Activated CD4-positive, alpha-beta memory T cell treated with anti-CD3 and anti-CD28 coated beads, Interleukin-2, amount 10 ng/mL, durations not matched to agents 7 days and 5 days (primary cell): ENCODE measurements at regions not wholly inside any gene's neighbourhood (a gene's known extent, or its start where the extent isn't known, plus 50 kb on each side); places are given as distances from the start of the nearest gene placed in this dataset.
"Not testable (repeated sequence)": the region's sequence is repeated elsewhere in the genome, so short reads cannot be mapped to it uniquely, and the experiment has no call there.

Source experiments
- CTCF ChIA-PET: fragments of 350-600 bp; sonication (Branson Sonifier 250); formaldehyde crosslinking; loops from one replicate; lab custom pipeline; 2021; ENCODE audit warnings: antibody characterized with exemption, inconsistent platforms; lab: Charles Lee
- POLR2A ChIA-PET: fragments of 350-600 bp; sonication (Branson Sonifier 250); formaldehyde crosslinking; loops from one replicate; lab custom pipeline; 2021; ENCODE audit warnings: antibody characterized with exemption; lab: Charles Lee
- DNase-seq: peaks from one replicate; pipeline ENCODE4 v3.0.0-alpha.2; 2020
- H3K27ac Mint-ChIP-seq: one replicate; pipeline ENCODE4 v1.8.0; 2021; ENCODE audit warnings: mild to moderate bottlenecking, mixed read lengths
- H3K27me3 Mint-ChIP-seq: one replicate; pipeline ENCODE4 v1.8.0; 2021; ENCODE audit warnings: mixed read lengths
- H3K36me3 Mint-ChIP-seq: one replicate; pipeline ENCODE4 v1.8.0; 2021; ENCODE audit warnings: low read depth, mixed read lengths
- H3K4me1 Mint-ChIP-seq: one replicate; pipeline ENCODE4 v1.8.0; 2021; ENCODE audit warnings: mixed read lengths
- H3K4me3 Mint-ChIP-seq: one replicate; pipeline ENCODE4 v1.8.0; 2021; ENCODE audit warnings: mild to moderate bottlenecking, mixed read lengths
- H3K9me3 Mint-ChIP-seq: one replicate; pipeline ENCODE4 v1.8.0; 2021; ENCODE audit warnings: mixed read lengths

DNA sequence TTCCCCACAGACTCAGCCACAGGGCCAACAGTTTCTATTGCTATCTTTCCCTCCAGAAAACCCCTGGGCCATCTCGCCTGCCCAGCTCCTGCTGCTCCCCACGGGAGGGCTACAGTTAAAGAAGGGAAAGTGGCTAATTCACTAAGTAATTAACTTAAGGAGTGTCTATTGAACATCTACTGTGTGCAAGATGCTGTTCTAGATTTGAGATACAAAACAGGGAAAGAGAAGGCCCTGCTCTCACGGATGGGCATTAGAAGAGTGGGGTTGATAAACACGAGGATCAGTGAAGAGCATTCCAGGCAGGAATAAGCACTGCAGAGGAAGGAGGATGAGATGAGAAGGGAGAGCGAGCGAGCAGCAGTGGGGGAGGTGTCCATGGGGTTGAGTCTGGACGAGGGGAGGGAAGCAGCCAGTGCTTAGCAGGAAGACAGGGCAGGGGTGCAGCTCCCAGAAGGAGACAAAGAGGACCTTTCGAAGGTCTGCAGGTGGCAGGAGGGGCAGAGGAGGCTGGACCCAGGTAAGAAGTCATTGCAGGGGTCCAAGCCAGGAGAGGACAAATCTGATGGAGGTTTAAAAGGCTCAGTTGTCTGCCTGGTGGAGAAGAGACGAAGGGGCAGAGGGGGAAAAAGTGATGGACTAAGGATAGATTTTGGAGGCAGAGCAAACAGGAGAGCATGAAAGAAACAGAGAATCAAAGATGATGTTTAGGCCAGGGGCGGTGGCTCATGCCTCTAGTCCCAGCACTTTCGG lies 64.7 kb downstream of the KLF15 start:
- ChIA-PET POLR2A (no interaction called here), CTCF (no interaction called here)
- Mint-ChIP-seq H3K9me3 (no peaks in the 10 kb centered on the region), H3K27me3 (peaks cover 28% of the 10 kb centered on the region), H3K4me3 (no peak overlapping the region), H3K36me3 (no peaks in the 10 kb centered on the region), H3K4me1 (no peaks in the 10 kb centered on the region), H3K27ac (no peak overlapping the region)
- DNase-seq: no peak

DNA sequence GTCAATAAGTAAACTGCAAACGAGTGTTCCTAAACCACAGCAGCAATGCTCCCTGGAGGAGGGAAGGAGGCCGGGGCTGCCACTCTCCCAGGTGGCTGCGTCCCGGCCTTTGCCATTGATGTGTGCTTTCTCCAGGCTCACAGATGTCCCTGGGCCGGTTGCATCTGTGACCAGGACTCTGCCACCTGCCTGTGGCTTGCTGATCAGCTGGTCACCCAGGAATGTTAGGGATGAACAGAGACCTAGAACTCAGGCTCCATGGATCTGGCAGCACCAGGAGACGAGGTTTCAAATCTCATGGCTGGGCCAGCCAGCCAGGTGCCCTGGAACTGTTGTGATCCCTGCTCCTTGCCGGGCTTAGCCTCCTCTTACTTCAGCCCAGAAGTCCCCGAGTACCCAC lies 65.7 kb downstream of the KLF15 start:
- no peaks in the 10 kb centered on the region for H3K36me3 Mint-ChIP-seq
- no peaks in the 10 kb centered on the region for H3K9me3 Mint-ChIP-seq
- ChIA-PET POLR2A (no interaction called here), CTCF (no interaction called here)
- no peak overlapping the region for H3K27ac Mint-ChIP-seq
- no peak overlapping the region for H3K4me3 Mint-ChIP-seq
- H3K27me3 Mint-ChIP-seq: peaks cover 30% of the 10 kb centered on the region
- H3K4me1 Mint-ChIP-seq: no peaks in the 10 kb centered on the region
- no peak for DNase-seq

DNA sequence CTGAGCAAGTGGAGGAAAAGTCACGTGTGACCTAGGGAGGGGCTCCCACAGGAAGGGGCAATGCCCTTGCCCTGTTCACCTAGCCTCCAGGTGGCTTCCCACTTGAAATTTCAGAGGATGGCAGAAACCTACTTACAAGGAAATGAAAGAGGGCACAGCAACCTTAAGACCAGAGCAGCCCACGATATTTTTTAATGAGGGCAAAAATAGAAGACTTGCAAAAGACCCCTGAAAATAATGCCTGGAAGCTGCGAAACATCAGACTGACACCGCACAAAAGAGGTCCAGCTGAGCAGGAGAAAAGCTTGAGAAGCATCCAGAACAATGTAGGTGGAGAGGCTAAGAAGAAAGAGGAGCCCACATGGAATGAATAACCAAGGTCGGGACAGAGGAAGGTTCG lies 66.1 kb downstream of the KLF15 start:
- DNase-seq: no peak
- no peak overlapping the region for H3K27ac Mint-ChIP-seq
- ChIA-PET CTCF (no interaction called here), POLR2A (no interaction called here)
- H3K9me3 Mint-ChIP-seq: no peaks in the 10 kb centered on the region
- no peak overlapping the region for H3K4me3 Mint-ChIP-seq
- peaks cover 33% of the 10 kb centered on the region for H3K27me3 Mint-ChIP-seq
- no peaks in the 10 kb centered on the region for H3K4me1 Mint-ChIP-seq
- no peaks in the 10 kb centered on the region for H3K36me3 Mint-ChIP-seq

DNA sequence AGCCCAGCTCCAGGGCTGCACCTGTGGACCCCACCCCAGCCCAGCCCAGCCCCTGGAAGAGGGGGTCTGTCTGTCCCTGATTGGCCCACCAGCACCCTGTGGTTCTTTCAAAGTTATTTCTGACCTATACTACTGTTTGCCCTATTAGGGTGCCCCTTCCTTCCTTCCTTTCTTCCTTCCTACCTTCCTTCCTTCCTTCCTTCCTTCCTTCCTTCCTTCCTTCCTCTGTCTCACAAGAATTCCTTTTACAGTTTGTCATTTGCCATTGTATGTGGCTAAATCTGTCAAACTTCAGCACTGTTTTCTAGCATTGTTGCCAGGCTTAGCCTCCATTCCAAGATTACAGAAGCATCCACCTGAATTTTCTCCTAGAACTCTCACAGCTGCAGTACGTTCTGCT lies 66.9 kb downstream of the KLF15 start:
- POLR2A ChIA-PET: no interaction called here
- DNase-seq: no peak
- Mint-ChIP-seq H3K27me3 (peaks cover 36% of the 10 kb centered on the region), H3K36me3 (no peaks in the 10 kb centered on the region), H3K9me3 (no peaks in the 10 kb centered on the region), H3K27ac (no peak overlapping the region), H3K4me1 (no peaks in the 10 kb centered on the region), H3K4me3 (no peak overlapping the region)
- CTCF ChIA-PET: no interaction called here

DNA sequence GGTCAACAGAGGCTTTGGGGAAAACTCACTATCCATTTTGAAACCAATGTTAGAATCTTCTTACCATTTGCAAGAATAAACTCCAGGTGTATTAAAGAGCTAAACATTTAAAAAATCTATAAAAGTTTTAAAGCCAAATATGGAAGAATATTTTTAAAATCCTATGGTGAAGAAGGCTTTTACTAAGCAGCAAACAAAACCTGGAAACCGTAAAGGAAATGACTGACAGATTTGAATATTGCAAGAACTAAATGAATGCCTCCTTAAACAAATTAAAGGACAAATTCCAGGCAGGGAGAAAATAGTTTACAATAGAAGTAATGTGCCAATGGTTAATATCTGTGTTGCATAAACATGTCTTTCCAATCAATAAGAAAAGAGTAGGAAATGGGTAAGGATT lies 68.1 kb downstream of the KLF15 start:
- Mint-ChIP-seq H3K9me3 (no peaks in the 10 kb centered on the region), H3K4me3 (no peak overlapping the region), H3K36me3 (no peaks in the 10 kb centered on the region), H3K27me3 (peaks cover 38% of the 10 kb centered on the region), H3K4me1 (no peaks in the 10 kb centered on the region), H3K27ac (no peak overlapping the region)
- no peak for DNase-seq
- ChIA-PET CTCF (no interaction called here), POLR2A (no interaction called here)

DNA sequence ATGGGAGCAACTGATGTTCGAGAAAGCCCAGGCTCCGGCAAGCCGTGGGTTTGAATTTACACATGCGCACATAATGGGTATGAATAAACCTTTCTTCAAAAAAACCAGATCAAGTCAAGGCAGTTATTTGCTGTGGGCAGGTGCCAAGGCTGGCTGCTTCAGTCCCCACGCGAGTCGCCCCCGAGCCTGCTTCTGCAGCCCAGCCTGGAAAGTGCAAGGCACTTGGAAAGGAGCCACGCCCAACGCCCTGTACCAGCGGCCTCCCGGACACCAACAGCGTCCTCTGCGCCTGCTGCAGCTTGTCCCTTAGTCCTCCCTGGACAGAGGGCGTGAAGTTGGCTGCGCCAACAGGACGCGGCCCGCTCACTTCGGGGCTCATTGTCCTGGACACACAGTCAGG lies 68.9 kb downstream of the KLF15 start:
- H3K27me3 Mint-ChIP-seq: peaks cover 38% of the 10 kb centered on the region
- no peaks in the 10 kb centered on the region for H3K36me3 Mint-ChIP-seq
- CTCF ChIA-PET: no interaction called here
- DNase-seq: no peak
- no peaks in the 10 kb centered on the region for H3K9me3 Mint-ChIP-seq
- POLR2A ChIA-PET: no interaction called here
- H3K27ac Mint-ChIP-seq: no peak overlapping the region
- H3K4me1 Mint-ChIP-seq: no peaks in the 10 kb centered on the region
- no peak overlapping the region for H3K4me3 Mint-ChIP-seq

DNA sequence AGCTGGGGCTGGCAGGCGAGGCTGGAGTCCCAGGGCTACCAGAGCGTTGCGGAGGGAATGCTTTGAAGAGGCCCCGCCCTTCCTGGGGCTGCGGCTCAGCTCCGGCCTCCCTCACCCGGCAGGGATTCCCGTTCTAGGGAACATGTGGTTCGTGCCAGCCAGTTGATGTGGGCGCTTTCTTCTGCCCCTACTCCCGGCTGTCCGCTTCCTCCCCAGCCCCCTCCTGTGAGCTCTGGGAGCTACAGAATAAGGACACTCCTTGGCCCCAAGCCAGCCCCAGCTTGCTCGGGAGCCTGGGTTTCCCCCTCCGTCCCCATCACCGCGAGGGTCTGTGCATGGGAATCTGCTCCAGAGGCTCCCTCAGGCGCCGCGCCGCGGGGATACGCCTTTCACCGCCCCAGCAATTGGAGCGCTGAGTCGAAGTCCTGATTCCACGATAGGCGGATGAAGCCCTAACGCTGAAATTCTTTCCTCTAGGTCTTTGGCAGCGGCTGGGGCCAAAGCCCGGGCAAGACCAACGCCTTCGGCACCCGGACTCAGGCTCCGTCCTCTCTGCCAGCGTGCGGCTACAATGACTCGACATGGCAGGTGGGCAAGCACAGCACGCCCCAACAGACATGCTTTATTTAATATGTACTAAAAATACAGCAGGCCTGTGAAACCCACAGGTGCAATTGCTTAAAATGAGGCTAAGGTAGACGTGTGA lies 69.5 kb downstream of the KLF15 start:
- DNase-seq: no peak
- Mint-ChIP-seq H3K27ac (no peak overlapping the region), H3K36me3 (no peaks in the 10 kb centered on the region), H3K4me1 (no peaks in the 10 kb centered on the region), H3K27me3 (peaks cover 40% of the 10 kb centered on the region), H3K9me3 (no peaks in the 10 kb centered on the region), H3K4me3 (no peak overlapping the region)
- ChIA-PET POLR2A (no interaction called here), CTCF (interaction anchor here (0.5 kb wide), 1 partner anchor 12 kb away, joined by 3 read pairs; no protein-coding TSS in a partner anchor)

DNA sequence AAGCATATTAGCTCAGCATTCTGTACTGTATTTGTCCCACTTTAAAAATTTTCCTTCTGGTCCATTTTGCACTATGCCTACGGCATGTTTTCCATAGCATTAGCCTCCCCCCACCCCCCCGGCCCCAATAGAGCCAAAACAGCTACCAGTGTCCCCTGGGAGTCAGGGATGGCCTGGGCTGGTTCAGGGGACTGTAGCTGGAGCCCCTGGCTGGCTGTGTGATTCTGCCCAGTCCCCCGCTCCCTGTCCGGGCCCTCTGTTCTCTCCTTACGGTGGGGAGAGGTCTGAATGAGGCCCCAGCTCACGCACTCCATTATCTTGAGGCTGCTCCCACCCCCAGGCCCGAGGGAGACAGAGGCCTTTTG lies 70.1 kb downstream of the KLF15 start:
- H3K9me3 Mint-ChIP-seq: no peaks in the 10 kb centered on the region
- H3K27ac Mint-ChIP-seq: no peak overlapping the region
- peaks cover 41% of the 10 kb centered on the region for H3K27me3 Mint-ChIP-seq
- ChIA-PET CTCF (interaction anchor here (0.5 kb wide), 1 partner anchor 12 kb away, joined by 3 read pairs; no protein-coding TSS in a partner anchor), POLR2A (no interaction called here)
- DNase-seq: no peak
- H3K36me3 Mint-ChIP-seq: no peaks in the 10 kb centered on the region
- H3K4me1 Mint-ChIP-seq: no peaks in the 10 kb centered on the region
- no peak overlapping the region for H3K4me3 Mint-ChIP-seq

DNA sequence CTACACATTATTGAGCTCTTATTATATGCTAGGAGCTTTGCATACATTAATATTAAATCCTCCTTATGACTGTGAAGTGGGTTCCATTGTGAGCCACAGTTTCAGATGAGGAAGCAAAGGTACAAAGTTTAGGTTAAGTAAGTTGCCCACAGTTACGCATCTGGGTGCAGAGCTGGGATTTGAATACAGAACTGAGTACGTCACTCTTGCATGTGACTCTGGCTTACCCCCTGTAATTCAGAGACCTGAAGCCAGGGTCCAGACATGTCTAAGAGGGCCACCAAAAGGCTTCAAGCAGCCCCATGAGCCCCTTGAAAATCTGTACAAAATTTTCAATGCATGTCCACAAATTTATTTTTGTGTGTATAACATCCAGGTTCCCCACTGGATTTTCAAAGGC lies 71.8 kb downstream of the KLF15 start:
- DNase-seq: no peak
- POLR2A ChIA-PET: no interaction called here
- Mint-ChIP-seq H3K4me3 (no peak overlapping the region), H3K36me3 (no peaks in the 10 kb centered on the region), H3K27me3 (peaks cover 45% of the 10 kb centered on the region), H3K4me1 (no peaks in the 10 kb centered on the region), H3K27ac (no peak overlapping the region), H3K9me3 (no peaks in the 10 kb centered on the region)
- CTCF ChIA-PET: no interaction called here

DNA sequence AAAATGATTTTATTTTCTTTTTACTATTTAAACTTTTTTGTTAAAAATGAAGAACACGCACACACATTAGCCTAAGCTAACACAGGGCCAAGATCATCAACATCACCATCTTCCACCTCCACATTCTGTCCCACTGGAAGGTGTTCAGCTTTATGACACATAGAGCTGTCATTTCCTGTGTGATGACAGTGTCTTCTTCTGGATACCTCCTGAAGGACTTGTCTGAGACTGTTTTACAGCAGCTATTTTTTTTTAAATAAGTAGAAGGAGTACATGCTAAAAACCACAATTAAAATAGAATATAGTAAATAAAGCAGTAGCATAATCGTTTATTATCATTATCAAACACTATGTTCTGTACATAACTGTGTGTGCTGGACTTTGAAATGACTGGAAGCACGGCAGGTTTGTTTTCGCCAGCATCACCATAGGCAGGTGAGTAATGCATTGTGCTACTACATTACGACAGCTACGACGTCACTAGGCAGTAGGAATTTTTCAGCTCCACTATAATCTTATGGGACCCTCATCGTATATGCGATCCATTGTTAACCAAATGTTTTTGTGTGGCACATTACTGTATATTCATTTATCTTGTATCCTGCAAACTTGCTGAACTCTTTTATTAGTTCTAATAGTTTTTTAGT lies 72.8 kb downstream of the KLF15 start:
- CTCF ChIA-PET: no interaction called here
- Mint-ChIP-seq H3K27me3 (peaks cover 42% of the 10 kb centered on the region), H3K27ac (no peak overlapping the region)

DNA sequence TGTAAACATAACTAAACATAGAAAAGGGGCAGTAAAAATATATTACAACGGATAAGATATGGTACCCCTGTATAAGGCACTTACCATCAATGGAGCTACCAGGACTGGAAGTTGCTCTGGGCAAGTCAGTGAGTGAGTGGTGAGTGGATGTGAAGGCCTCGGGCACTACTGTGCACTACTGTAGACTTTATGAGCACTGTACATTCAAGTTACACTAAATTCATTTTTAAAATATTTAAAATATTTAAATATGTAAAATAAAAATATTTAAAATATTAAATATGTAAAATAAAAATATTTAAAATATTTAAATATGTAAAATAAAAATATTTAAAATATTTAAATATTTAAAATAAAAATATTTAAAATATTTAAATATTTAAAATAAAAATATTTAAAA lies 73.6 kb downstream of the KLF15 start:
- POLR2A ChIA-PET, H3K36me3 Mint-ChIP-seq, CTCF ChIA-PET, DNase-seq, H3K4me3 Mint-ChIP-seq, H3K27ac Mint-ChIP-seq, H3K4me1 Mint-ChIP-seq, H3K9me3 Mint-ChIP-seq: not testable (repeated sequence)
- H3K27me3 Mint-ChIP-seq: peaks cover 39% of the 10 kb centered on the region

More for the DNA sequence above, 72.8 kb downstream of the KLF15 start:
- H3K36me3 Mint-ChIP-seq: no peaks in the 10 kb centered on the region
- no peaks in the 10 kb centered on the region for H3K4me1 Mint-ChIP-seq
- POLR2A ChIA-PET: no interaction called here
- no peak overlapping the region for H3K4me3 Mint-ChIP-seq
- DNase-seq: no peak
- no peaks in the 10 kb centered on the region for H3K9me3 Mint-ChIP-seq

DNA sequence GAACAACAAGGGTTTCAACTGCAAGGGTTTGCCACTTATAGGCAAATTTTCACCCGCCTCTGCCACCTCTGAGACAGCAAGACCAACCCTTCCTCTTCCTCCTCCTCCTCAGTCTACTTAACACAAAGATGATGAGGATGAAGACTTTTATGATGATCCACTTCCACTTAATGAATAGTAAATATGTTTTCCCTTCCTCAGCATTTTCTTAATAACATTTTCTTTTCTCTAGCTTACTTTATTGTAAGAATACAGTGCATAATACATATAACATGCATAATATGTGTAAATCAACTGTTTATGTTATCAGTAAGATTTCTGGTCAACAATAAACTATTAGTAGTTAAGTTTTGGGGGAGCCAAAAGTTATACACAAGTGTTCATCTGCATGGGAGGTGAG lies 77.4 kb downstream of the KLF15 start:
- CTCF ChIA-PET: no interaction called here
- Mint-ChIP-seq H3K4me1 (no peaks in the 10 kb centered on the region), H3K9me3 (no peaks in the 10 kb centered on the region), H3K4me3 (no peak overlapping the region), H3K27ac (no peak overlapping the region), H3K27me3 (peaks cover 20% of the 10 kb centered on the region), H3K36me3 (no peaks in the 10 kb centered on the region)
- no peak for DNase-seq
- POLR2A ChIA-PET: no interaction called here

DNA sequence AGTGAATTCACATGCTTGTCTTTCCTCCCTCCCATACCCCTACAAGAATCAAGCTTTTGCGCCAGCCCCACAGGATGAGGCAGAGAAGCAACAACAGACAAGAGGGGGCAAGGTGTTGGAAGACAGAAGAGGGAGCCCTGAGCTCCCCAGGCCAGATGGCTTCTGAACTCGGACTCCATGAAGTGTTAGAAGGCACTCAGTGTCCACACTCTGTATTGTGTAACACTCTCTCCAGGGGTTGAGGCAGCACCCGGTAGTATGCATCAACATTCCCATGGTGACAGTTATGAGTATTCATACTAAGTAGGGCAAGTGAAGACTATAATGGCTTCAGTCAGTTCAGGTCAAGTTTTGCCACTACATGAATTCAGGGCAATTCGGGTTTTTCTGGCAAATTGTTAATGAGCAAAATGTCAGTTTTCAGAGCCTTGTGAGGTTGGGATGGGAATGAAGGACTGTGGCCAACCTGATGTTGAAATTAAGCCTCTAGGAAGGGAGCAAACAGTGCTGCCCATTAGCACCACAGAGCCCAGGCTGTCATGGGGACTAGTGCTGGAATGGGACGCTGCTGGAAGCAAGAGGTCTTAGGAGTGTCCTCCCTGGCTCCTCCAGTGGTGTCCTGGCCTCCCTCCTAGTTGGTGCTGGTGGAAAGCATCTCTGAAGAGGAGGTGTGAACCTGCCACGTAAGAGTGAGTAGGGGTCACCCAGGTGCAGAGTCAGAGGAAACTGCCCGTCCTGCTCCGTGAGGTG lies 79.4 kb downstream of the KLF15 start:
- ChIA-PET POLR2A (no interaction called here), CTCF (no interaction called here)
- Mint-ChIP-seq H3K4me3 (no peak overlapping the region), H3K4me1 (no peaks in the 10 kb centered on the region), H3K27ac (no peak overlapping the region), H3K9me3 (no peaks in the 10 kb centered on the region), H3K36me3 (no peaks in the 10 kb centered on the region), H3K27me3 (peaks cover 20% of the 10 kb centered on the region)
- no peak for DNase-seq
